ENCODE measurements at regions not wholly inside any gene's neighbourhood (a gene's known extent, or its start where the extent isn't known, plus 50 kb on each side); places are given as distances from the start of the nearest gene placed in this dataset.
"Not testable (repeated sequence)": the region's sequence is repeated elsewhere in the genome, so short reads cannot be mapped to it uniquely, and the experiment has no call there.

GRCh38 chr16:29198731-29199521 is 207.6 kb downstream of the NPIPB11 start:
- no peak for TF ChIP-seq CTCF (conservative IDR thresholded peaks at IDR 0.05; ENCODE audit: low read length)
- no peak overlapping the region for H3K4me3 ChIP-seq (ENCODE audit: low read length)
- no peak for DNase-seq (ENCODE audit: low read depth)

- TF ChIP-seq CTCF (conservative IDR thresholded peaks at IDR 0.05; ENCODE audit: low read length): no peak
Observed at GRCh38 chr16:29198231-29198630, 208.3 kb downstream of the NPIPB11 start.

GRCh38 chr16:29197494-29198100 is 208.9 kb downstream of the NPIPB11 start:
- H3K4me3 ChIP-seq (ENCODE audit: low read length); DNase-seq (ENCODE audit: low read depth): not testable (repeated sequence)

More at GRCh38 chr16:29198231-29198630, 208.3 kb downstream of the NPIPB11 start:
- DNase-seq (ENCODE audit: low read depth): no peak
- no peak overlapping the region for H3K4me3 ChIP-seq (ENCODE audit: low read length)

- not testable (repeated sequence) for DNase-seq (ENCODE audit: low read depth); H3K4me3 ChIP-seq (ENCODE audit: low read length)
Observed at GRCh38 chr16:29196746-29197145, 209.8 kb downstream of the NPIPB11 start.

- peak; percentile 97 for DNase-seq (ENCODE audit: low read depth)
- H3K4me3 ChIP-seq (ENCODE audit: low read length): not testable (repeated sequence)
Observed at GRCh38 chr16:29195116-29195872, 210.4 kb downstream of the LAT start.

- DNase-seq (ENCODE audit: low read depth); H3K4me3 ChIP-seq (ENCODE audit: low read length): not testable (repeated sequence)
Observed at GRCh38 chr16:29194185-29194844, 209.5 kb downstream of the LAT start.

GRCh38 chr16:29193634-29194033 is 208.8 kb downstream of the LAT start:
- H3K4me3 ChIP-seq (ENCODE audit: low read length); DNase-seq (ENCODE audit: low read depth): not testable (repeated sequence)

GRCh38 chr16:29193248-29193574 is 208.4 kb downstream of the LAT start:
- not testable (repeated sequence) for DNase-seq (ENCODE audit: low read depth); H3K4me3 ChIP-seq (ENCODE audit: low read length)

GRCh38 chr16:29192329-29193247 is 207.7 kb downstream of the LAT start:
- no peak for TF ChIP-seq CTCF (conservative IDR thresholded peaks at IDR 0.05; ENCODE audit: low read length)
- no peak overlapping the region for H3K4me3 ChIP-seq (ENCODE audit: low read length)
- no peak for DNase-seq (ENCODE audit: low read depth)

GRCh38 chr16:29191636-29192180 is 206.9 kb downstream of the LAT start:
- H3K4me3 ChIP-seq (ENCODE audit: low read length); DNase-seq (ENCODE audit: low read depth): not testable (repeated sequence)

- not testable (repeated sequence) for DNase-seq (ENCODE audit: low read depth); H3K4me3 ChIP-seq (ENCODE audit: low read length)
Observed at GRCh38 chr16:29190553-29191431, 205.9 kb downstream of the LAT start.

GRCh38 chr16:29188806-29189205 is 204.0 kb downstream of the LAT start:
- DNase-seq (ENCODE audit: low read depth); H3K4me3 ChIP-seq (ENCODE audit: low read length): not testable (repeated sequence)
